Ishikawa (cell line): ENCODE measurements at regions not wholly inside any gene's neighbourhood (a gene's known extent, or its start where the extent isn't known, plus 50 kb on each side); places are given as distances from the start of the nearest gene placed in this dataset.

Experiments
- EP300 ChIP-seq: IDR thresholded peaks from 2 replicates; pipeline ENCODE4 v1.6.1; 2012; ENCODE audit warnings: borderline replicate concordance
- RAD21 ChIP-seq: IDR thresholded peaks from 2 replicates; pipeline ENCODE4 v1.6.1; 2012; ENCODE audit warnings: low read depth

- TF ChIP-seq RAD21 = no peak
- TF ChIP-seq EP300 = no peak
These were observed 666.0 kb downstream of the DIAPH3 start for GRCh38 chr13:59497621-59498247.
